NB4 (cell line): ENCODE measurements at regions not wholly inside any gene's neighbourhood (a gene's known extent, or its start where the extent isn't known, plus 50 kb on each side); places are given as distances from the start of the nearest gene placed in this dataset.

ENCODE experiments used
- DNase-seq: peaks from one replicate; pipeline ENCODE4 v3.0.0; 2010; ENCODE audit warnings: low read depth
- H3K4me3 ChIP-seq: one replicate; pipeline ENCODE4 v1.5.1; 2011; ENCODE audit warnings: mild to moderate bottlenecking, low read depth, low read length, moderate library complexity
- MYC ChIP-seq: IDR thresholded peaks from 2 replicates; pipeline ENCODE4 v1.6.1; 2011; ENCODE audit warnings: low read depth, low read length
- POLR2A ChIP-seq: IDR thresholded peaks from 2 replicates; pipeline ENCODE4 v1.6.1; 2011; ENCODE audit warnings: mild to moderate bottlenecking; ENCODE audit not compliant: insufficient read length; ENCODE audit errors: extremely low read depth
- TF ChIP-seq, protein P1 (sequence below): IDR thresholded peaks from 2 replicates; pipeline ENCODE4 v1.6.1; 2011; ENCODE audit warnings: low read depth, low read length
- TF ChIP-seq, protein P2 (sequence below): IDR thresholded peaks from one replicate; pipeline ENCODE4 v1.5.1; 2012; ENCODE audit warnings: low read depth, low read length

DNA sequence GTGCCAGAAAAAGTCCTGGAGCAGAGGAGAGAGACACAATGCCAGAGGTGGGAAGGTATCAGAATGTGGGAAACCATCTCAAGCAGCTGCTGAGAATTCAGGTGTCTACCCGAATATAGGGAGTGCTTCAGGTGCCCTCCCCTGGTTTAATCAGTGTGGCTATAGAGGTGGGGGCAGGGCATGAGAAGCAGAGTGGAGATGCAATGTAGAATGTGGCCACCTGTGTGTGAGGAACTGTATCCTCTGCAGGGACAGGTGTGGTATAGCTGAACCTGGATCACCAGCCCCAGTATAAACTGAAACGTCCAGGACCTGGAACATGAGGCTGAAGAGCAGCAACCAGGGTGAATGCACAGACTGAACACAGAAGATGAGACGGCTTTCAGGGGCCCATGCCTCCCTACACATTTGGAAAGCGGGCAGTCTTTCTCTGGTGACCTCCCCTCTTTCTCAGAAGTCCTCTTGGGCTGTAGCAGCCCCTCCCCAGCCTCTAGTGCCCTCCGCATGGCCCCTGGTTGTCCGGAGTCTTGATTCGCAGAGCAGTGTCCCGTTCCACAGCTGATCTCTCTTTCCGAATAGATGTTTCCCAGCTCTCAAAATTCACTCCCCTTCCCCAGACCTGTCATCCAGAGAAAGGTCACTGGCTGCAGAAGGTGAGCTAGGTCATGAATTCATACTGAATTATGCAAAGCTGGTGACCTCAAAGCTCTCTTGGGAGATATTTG is 103.1 kb downstream of the ABHD5 start:
- TF ChIP-seq POLR2A (no peak), MYC (no peak)
- TF ChIP-seq, protein P1, sequence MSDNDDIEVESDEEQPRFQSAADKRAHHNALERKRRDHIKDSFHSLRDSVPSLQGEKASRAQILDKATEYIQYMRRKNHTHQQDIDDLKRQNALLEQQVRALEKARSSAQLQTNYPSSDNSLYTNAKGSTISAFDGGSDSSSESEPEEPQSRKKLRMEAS = no peak
- TF ChIP-seq, protein P2, sequence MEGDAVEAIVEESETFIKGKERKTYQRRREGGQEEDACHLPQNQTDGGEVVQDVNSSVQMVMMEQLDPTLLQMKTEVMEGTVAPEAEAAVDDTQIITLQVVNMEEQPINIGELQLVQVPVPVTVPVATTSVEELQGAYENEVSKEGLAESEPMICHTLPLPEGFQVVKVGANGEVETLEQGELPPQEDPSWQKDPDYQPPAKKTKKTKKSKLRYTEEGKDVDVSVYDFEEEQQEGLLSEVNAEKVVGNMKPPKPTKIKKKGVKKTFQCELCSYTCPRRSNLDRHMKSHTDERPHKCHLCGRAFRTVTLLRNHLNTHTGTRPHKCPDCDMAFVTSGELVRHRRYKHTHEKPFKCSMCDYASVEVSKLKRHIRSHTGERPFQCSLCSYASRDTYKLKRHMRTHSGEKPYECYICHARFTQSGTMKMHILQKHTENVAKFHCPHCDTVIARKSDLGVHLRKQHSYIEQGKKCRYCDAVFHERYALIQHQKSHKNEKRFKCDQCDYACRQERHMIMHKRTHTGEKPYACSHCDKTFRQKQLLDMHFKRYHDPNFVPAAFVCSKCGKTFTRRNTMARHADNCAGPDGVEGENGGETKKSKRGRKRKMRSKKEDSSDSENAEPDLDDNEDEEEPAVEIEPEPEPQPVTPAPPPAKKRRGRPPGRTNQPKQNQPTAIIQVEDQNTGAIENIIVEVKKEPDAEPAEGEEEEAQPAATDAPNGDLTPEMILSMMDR = no peak
- no peak for DNase-seq
- no peak overlapping the region for H3K4me3 ChIP-seq

DNA sequence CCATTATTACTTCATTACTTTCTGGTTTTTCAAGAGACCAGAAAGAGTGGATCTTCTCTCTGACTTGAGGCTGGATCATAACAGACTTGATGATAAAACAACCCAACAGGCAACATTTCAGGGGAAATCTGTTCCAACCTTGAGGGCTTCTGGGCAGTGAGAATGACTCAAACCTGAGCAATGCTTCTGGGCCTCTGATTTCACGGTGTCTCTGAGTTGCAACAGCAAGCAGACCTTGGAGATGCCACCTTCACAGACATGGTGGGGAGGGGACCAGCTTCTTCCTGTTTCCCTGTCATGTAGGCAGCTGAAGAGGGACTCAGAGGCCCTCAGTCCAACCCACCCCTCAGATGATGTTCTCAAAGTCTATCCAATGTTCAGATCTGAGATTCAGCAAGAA is 104.0 kb downstream of the ABHD5 start:
- no peak overlapping the region for H3K4me3 ChIP-seq
- DNase-seq = no peak
- TF ChIP-seq, protein P1 = no peak
- TF ChIP-seq POLR2A (no peak), MYC (no peak)
- TF ChIP-seq, protein P2 = no peak

DNA sequence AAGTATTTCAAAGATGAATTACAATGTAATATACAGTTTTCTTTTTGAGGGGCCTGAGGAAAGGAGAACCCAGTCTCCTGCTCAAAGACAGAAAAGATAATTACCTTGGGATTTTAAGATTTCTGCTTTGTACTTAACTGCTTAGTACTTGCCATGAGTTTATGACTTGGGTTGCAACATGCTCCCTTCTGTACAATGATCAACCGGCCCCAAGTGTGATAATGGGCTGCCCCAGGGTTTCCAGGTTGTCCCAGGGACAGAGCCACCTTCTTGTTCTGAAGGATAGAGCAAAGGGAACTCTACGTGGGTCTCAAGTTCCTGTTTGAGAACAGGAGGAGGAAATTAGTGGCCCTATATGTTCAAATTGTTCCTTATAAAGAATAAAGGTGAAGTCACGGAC is 104.8 kb downstream of the ABHD5 start:
- TF ChIP-seq, protein P1 = no peak
- TF ChIP-seq MYC (no peak), POLR2A (no peak)
- TF ChIP-seq, protein P2 = no peak
- DNase-seq = no peak
- no peak overlapping the region for H3K4me3 ChIP-seq

DNA sequence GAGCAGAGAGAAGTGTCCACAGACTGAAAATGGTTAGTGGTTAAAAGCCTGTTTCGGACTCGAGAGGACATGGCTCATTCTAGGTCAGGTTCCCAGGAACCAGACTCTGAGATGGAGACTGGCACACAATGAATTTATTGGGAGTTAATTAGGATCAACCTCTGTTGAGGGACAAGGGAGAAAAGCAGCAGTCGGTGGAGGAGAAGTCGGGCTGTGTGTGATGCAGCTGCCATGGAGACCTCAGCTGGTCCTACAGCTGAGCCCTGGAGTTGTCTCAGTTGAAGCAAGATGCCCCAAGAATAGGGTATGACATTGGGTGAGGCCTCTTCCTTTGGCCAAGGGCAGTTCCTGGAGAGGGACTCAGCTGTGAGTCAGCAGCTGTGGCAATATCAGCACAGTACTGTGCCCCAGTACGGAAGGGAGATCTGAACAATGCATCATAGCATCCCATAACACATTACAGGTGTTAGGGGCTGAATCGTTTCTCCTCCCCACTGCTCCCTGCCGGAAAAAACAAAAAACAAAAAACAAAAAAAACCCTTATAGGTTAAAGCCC is 105.4 kb downstream of the ABHD5 start:
- TF ChIP-seq, protein P1 = no peak
- TF ChIP-seq POLR2A = no peak
- TF ChIP-seq MYC = no peak
- TF ChIP-seq, protein P2 = no peak
- DNase-seq = no peak
- no peak overlapping the region for H3K4me3 ChIP-seq

DNA sequence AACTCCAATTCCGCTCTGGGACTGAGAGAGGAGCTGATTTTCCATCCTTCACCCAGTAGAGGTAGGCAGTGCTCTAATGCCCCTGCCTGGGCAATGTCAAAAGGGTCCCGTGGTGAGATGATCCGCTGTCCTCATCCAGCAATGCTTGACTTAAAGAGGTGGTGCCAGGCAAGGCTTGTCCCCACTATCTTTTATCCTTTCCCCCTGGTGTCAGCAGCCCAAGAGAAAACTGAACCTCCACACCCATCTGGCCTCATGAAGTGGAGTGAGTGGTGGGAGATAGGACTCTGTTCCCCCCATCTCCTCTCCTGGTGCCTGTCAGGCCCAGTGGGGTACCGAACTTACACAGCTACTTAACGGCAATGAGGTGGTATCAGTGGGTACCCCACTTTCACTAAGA is 107.1 kb downstream of the ABHD5 start:
- no peak for DNase-seq
- H3K4me3 ChIP-seq = no peak overlapping the region
- TF ChIP-seq, protein P1 = no peak
- no peak for TF ChIP-seq POLR2A
- TF ChIP-seq, protein P2 = no peak
- no peak for TF ChIP-seq MYC
